ENCODE measurements at regions not wholly inside any gene's neighbourhood (a gene's known extent, or its start where the extent isn't known, plus 50 kb on each side); places are given as distances from the start of the nearest gene placed in this dataset.

GRCh38 chr12:29970501-29970900 is 186.8 kb upstream of the TMTC1 start:
- DNase-seq: no peak

- DNase-seq: no peak
These were observed 178.7 kb upstream of the TMTC1 start for GRCh38 chr12:29962276-29963035.

- no peak for DNase-seq
These were observed 177.5 kb upstream of the TMTC1 start for GRCh38 chr12:29961231-29961630.

GRCh38 chr12:29960122-29960521 is 176.4 kb upstream of the TMTC1 start:
- peak in 2 of 56 donors; percentile 1 to 17 for DNase-seq

GRCh38 chr12:29957835-29958234 is 174.1 kb upstream of the TMTC1 start:
- DNase-seq: no peak

- no peak for DNase-seq
These were observed 162.2 kb upstream of the TMTC1 start for GRCh38 chr12:29945904-29946303.

GRCh38 chr12:29944269-29945000 is 160.7 kb upstream of the TMTC1 start:
- DNase-seq: no peak

- no peak for DNase-seq
These were observed 159.9 kb upstream of the TMTC1 start for GRCh38 chr12:29943683-29944082.

- DNase-seq: no peak
These were observed 157.1 kb upstream of the TMTC1 start for GRCh38 chr12:29940811-29941210.

- no peak for DNase-seq
These were observed 146.8 kb upstream of the TMTC1 start for GRCh38 chr12:29930503-29930902.

GRCh38 chr12:29929295-29929694 is 145.6 kb upstream of the TMTC1 start:
- no peak for DNase-seq

- no peak for DNase-seq
These were observed 137.6 kb upstream of the TMTC1 start for GRCh38 chr12:29921307-29921706.

GRCh38 chr12:29908157-29908556 is 124.4 kb upstream of the TMTC1 start:
- no peak for DNase-seq

GRCh38 chr12:29907461-29907860 is 123.7 kb upstream of the TMTC1 start:
- DNase-seq: no peak

GRCh38 chr12:29902043-29902442 is 118.3 kb upstream of the TMTC1 start:
- DNase-seq: no peak

GRCh38 chr12:29901585-29901984 is 117.8 kb upstream of the TMTC1 start:
- DNase-seq: no peak

- no peak for DNase-seq
These were observed 115.6 kb upstream of the TMTC1 start for GRCh38 chr12:29899212-29899931.

- DNase-seq: no peak
These were observed 112.2 kb upstream of the TMTC1 start for GRCh38 chr12:29895966-29896365.

GRCh38 chr12:29893002-29893401 is 109.3 kb upstream of the TMTC1 start:
- DNase-seq: no peak

- no peak for DNase-seq
These were observed 108.0 kb upstream of the TMTC1 start for GRCh38 chr12:29891792-29892191.

GRCh38 chr12:29889737-29890136 is 106.0 kb upstream of the TMTC1 start:
- peak in 20 of 56 donors; percentile 1 to 65 (median 7) for DNase-seq

GRCh38 chr12:29888777-29889176 is 105.0 kb upstream of the TMTC1 start:
- DNase-seq: no peak
